ENCODE measurements at regions not wholly inside any gene's neighbourhood (a gene's known extent, or its start where the extent isn't known, plus 50 kb on each side); places are given as distances from the start of the nearest gene placed in this dataset.
A peak's percentile ranks its signal among the peaks of the same experiment; 100 is the strongest.

DNA sequence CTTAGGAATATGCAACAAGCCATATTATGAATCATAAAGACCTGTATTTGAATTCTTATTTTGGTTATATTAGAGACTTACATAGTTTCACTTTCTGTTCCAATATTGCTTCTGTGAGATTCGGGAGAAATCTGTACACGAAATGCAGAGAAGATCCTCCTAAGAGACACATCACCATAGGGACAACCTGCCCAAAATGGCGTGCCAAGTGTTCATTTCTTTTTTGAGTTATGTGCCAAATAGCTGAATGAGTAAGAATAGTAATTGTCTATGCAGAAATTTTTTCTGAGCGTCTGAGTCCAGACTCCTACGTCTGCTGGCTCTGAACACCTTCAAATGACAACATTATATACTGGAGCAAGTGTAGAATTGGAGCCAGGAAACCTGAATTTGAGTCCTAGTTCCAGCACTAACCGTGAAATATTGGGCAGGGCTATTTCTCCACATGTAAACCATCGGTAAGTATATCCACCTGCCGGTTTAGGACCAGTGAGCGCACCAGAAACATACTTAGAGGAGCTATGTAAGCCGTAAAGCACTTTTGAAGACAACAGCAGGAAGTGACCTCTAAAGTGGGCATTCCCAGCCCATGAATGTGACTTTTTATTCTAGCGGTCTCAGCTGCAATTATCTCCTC lies 163.9 kb upstream of the DMRT1 start (continued):
- TF ChIP-seq NR2F6 (IDR thresholded peaks at IDR 0.05), result no peak; the same call in 1 of the 2 replicates
- peak; percentile 25; the same call in 1 of the 2 replicates for TF ChIP-seq NR2F6 (CRISPR knock-in tag; IDR thresholded peaks at IDR 0.05)
- TF ChIP-seq CHCHD3 (CRISPR knock-in tag; IDR thresholded peaks at IDR 0.05), result no peak
- TF ChIP-seq YEATS4 (CRISPR knock-in tag; IDR thresholded peaks at IDR 0.05; ENCODE audit: borderline replicate concordance), result peak; percentile 31; the same call in 1 of the 2 replicates
- TF ChIP-seq SAP130 (CRISPR knock-in tag; IDR thresholded peaks at IDR 0.05; ENCODE audit: low read depth), result 0 out of 2 replicates have a peak, but pooled peaks have one; percentile 22
- 0 out of 2 replicates have a peak, but pooled peaks have one; percentile 19 for TF ChIP-seq ZNF574 (CRISPR knock-in tag; IDR thresholded peaks at IDR 0.05)
- no peak for TF ChIP-seq MATR3 (CRISPR knock-in tag; IDR thresholded peaks at IDR 0.05)
- no peak for TF ChIP-seq ZNF766 (CRISPR knock-in tag; IDR thresholded peaks at IDR 0.05; ENCODE audit: borderline replicate concordance)
- TF ChIP-seq SOX13 (IDR thresholded peaks at IDR 0.05), result no peak
- TF ChIP-seq SOX13 (CRISPR knock-in tag; conservative IDR thresholded peaks at IDR 0.05 in 1 of 2, IDR thresholded peaks at IDR 0.05 in 1 of 2), result 0 out of 4 replicates have a peak, but pooled peaks of 1 of the 2 experiments have one; percentile 31
- TF ChIP-seq MAZ (IDR thresholded peaks at IDR 0.05; ENCODE audit: borderline replicate concordance, low read depth, low read length), result no peak
- no peak for TF ChIP-seq MAZ (CRISPR knock-in tag; IDR thresholded peaks at IDR 0.05; ENCODE audit: low read depth)
- peak; percentile 75 for TF ChIP-seq POLR2G (IDR thresholded peaks at IDR 0.05; ENCODE audit: low read depth, low read length)

Data from HepG2 (cell line).